H1 (cell line): ENCODE measurements at regions not wholly inside any gene's neighbourhood (a gene's known extent, or its start where the extent isn't known, plus 50 kb on each side); places are given as distances from the start of the nearest gene placed in this dataset.

Experiments
- CTCF ChIA-PET: fragments of 300-600 bp; sonication (Branson Sonifier 250); formaldehyde crosslinking; loops from one replicate; lab custom pipeline; 2021; ENCODE audit not compliant: partially characterized antibody; lab: Charles Lee
- POLR2A ChIA-PET: fragments of 300-600 bp; sonication (Branson Sonifier 250); formaldehyde crosslinking; loops from one replicate; lab custom pipeline; 2021; ENCODE audit warnings: inconsistent platforms; ENCODE audit not compliant: partially characterized antibody; lab: Charles Lee
- DNase-seq, 2 experiments: peaks; one replicate each; pipeline versions ENCODE4 v3.0.0 to v3.0.0-alpha.2; 2010 to 2022; ENCODE audit warnings: low spot score in 2 of 2, low read depth in 1 of 2, mixed read lengths in 1 of 2
- FAIRE-seq: peaks from 2 replicates; lab custom pipeline; 2011; peaks lifted over from hg19 to GRCh38; lab: Jason Lieb, UNC
- H2AFZ ChIP-seq: 2 replicates; pipeline ENCODE4 v1.8.1; 2012; ENCODE audit warnings: low read length, inconsistent platforms
- H2AK5ac ChIP-seq: 2 replicates; pipeline ENCODE4 v1.6.1; 2013; ENCODE audit warnings: low read depth, low read length
- H2BK120ac ChIP-seq: replicated peaks from 2 replicates; pipeline ENCODE3; 2013; ENCODE audit warnings: low read depth, low read length, inconsistent platforms
- H2BK12ac ChIP-seq: 2 replicates; pipeline ENCODE4 v1.6.1; 2013; ENCODE audit warnings: low read depth, low read length
- H2BK15ac ChIP-seq: 2 replicates; pipeline ENCODE4 v1.6.1; 2013; ENCODE audit warnings: low read length
- H2BK20ac ChIP-seq: 2 replicates; pipeline ENCODE4 v1.6.1; 2013; ENCODE audit warnings: low read length
- H2BK5ac ChIP-seq: 2 replicates; pipeline ENCODE4 v1.6.1; 2013; ENCODE audit warnings: low read depth, low read length
- H3K14ac ChIP-seq: 2 replicates; pipeline ENCODE4 v1.6.1; 2013; ENCODE audit warnings: inconsistent platforms; ENCODE audit not compliant: insufficient read length
- H3K18ac ChIP-seq: 2 replicates; pipeline ENCODE4 v1.6.1; 2013; ENCODE audit warnings: low read length; ENCODE audit errors: extremely low read depth
- H3K23ac ChIP-seq: 2 replicates; pipeline ENCODE4 v1.6.1; 2013; ENCODE audit warnings: inconsistent platforms; ENCODE audit not compliant: insufficient read length
- H3K23me2 ChIP-seq: 2 replicates; pipeline ENCODE4 v1.6.1; 2013; ENCODE audit warnings: low read depth, low read length
- H3K27ac ChIP-seq: 2 replicates; pipeline ENCODE4 v1.6.1; 2011; ENCODE audit warnings: low read depth, low read length, inconsistent platforms
- H3K27me3 ChIP-seq, 4 experiments: replicated peaks in 1 of 4; 1 replicate in 1 of 4; 2 replicates in 3 of 4; pipeline versions ENCODE4 v1.6.1 to v1.8.1; 2011 to 2013; ENCODE audit warnings: low read length in 3 of 4, mild to moderate bottlenecking in 3 of 4, inconsistent platforms in 2 of 4, mixed read lengths in 2 of 4, moderate library complexity in 1 of 4; ENCODE audit not compliant: control insufficient read depth in 3 of 4, insufficient read depth in 3 of 4; ENCODE audit errors: extremely low read depth in 1 of 4
- H3K36me3 ChIP-seq, 4 experiments: 2 replicates each; pipeline versions ENCODE4 v1.6.1 to v1.8.1; 2011 to 2013; ENCODE audit warnings: mild to moderate bottlenecking in 4 of 4, low read length in 3 of 4, moderate library complexity in 2 of 4, control low read depth in 1 of 4, inconsistent platforms in 1 of 4; ENCODE audit not compliant: insufficient read depth in 4 of 4, control insufficient read depth in 2 of 4
- H3K4ac ChIP-seq: replicated peaks from 2 replicates; pipeline ENCODE3; 2013; ENCODE audit warnings: low read length, low read depth, mixed read lengths, inconsistent platforms; ENCODE audit not compliant: insufficient read length
- H3K4me1 ChIP-seq, 4 experiments: replicated peaks in 1 of 4; 1 replicate in 1 of 4; 2 replicates in 3 of 4; pipeline versions ENCODE4 v1.6.1 to v1.8.1; 2011 to 2013; ENCODE audit warnings: low read length in 3 of 4, inconsistent platforms in 2 of 4, mixed read lengths in 1 of 4; ENCODE audit not compliant: insufficient read depth in 4 of 4, control insufficient read depth in 3 of 4
- H3K4me2 ChIP-seq, 2 experiments: 2 replicates each; pipeline versions ENCODE4 v1.6.1 to v1.8.1; 2011 to 2013; ENCODE audit warnings: low read depth in 2 of 2, low read length in 2 of 2, control low read depth in 1 of 2, inconsistent platforms in 1 of 2, mild to moderate bottlenecking in 1 of 2; ENCODE audit not compliant: insufficient read depth in 1 of 2
- H3K4me3 ChIP-seq, 4 experiments: fragments of 200-600, 300-600 bp in 1 of 4; sonication (generic), shearing (Covaris generic), sonication (Bioruptor Twin) in 1 of 4; 2 replicates each; pipeline versions ENCODE4 v1.5.1 to v1.8.1; 2011 to 2016; ENCODE audit warnings: low read length in 4 of 4, low read depth in 3 of 4, control low read depth in 2 of 4, inconsistent platforms in 2 of 4, mild to moderate bottlenecking in 2 of 4, mixed read lengths in 1 of 4, moderate library complexity in 1 of 4; ENCODE audit not compliant: insufficient read depth in 2 of 4; ENCODE audit errors: extremely low read depth in 1 of 4
- H3K56ac ChIP-seq: replicated peaks from 2 replicates; pipeline ENCODE3; 2013; ENCODE audit warnings: low read depth, mild to moderate bottlenecking, mixed read lengths, low read length, inconsistent platforms; ENCODE audit not compliant: insufficient read length
- H3K79me1 ChIP-seq: 2 replicates; pipeline ENCODE4 v1.6.1; 2013; ENCODE audit warnings: low read depth, low read length, control low read depth
- H3K79me2 ChIP-seq, 2 experiments: 2 replicates each; pipeline versions ENCODE4 v1.6.1 to v1.8.1; 2012 to 2013; ENCODE audit warnings: low read length in 2 of 2, mild to moderate bottlenecking in 2 of 2, inconsistent platforms in 1 of 2; ENCODE audit not compliant: insufficient read depth in 2 of 2, control insufficient read depth in 1 of 2
- H3K9ac ChIP-seq, 4 experiments: replicated peaks in 1 of 4; 1 replicate in 1 of 4; 2 replicates in 3 of 4; pipeline versions ENCODE4 v1.6.1 to v1.8.1; 2011 to 2013; ENCODE audit warnings: low read depth in 3 of 4, low read length in 3 of 4, control low read depth in 2 of 4, mild to moderate bottlenecking in 2 of 4, moderate library complexity in 2 of 4, inconsistent platforms in 1 of 4; ENCODE audit errors: extremely low read depth in 1 of 4
- H3K9me3 ChIP-seq, 2 experiments: 2 replicates each; pipeline versions ENCODE4 v1.6.1 to v1.8.1; 2012 to 2013; ENCODE audit warnings: mild to moderate bottlenecking in 2 of 2, moderate library complexity in 2 of 2, control low read depth in 1 of 2, inconsistent platforms in 1 of 2, low read depth in 1 of 2, low read length in 1 of 2, mixed read lengths in 1 of 2; ENCODE audit not compliant: insufficient read depth in 2 of 2
- H4K20me1 ChIP-seq, 2 experiments: replicated peaks in 1 of 2; 2 replicates each; pipeline versions ENCODE3 to v1.8.1; 2011 to 2013; ENCODE audit warnings: inconsistent platforms in 2 of 2, low read length in 2 of 2, mild to moderate bottlenecking in 1 of 2; ENCODE audit not compliant: insufficient read depth in 2 of 2, control insufficient read depth in 1 of 2
- H4K5ac ChIP-seq: 2 replicates; pipeline ENCODE4 v1.6.1; 2013; ENCODE audit warnings: low read length, low read depth, mixed read lengths, inconsistent platforms; ENCODE audit not compliant: insufficient read length
- H4K8ac ChIP-seq: 2 replicates; pipeline ENCODE4 v1.8.0; 2013; ENCODE audit warnings: mild to moderate bottlenecking, moderate library complexity, low read length, inconsistent platforms; ENCODE audit not compliant: insufficient read depth; ENCODE audit errors: extremely low read depth
- H4K91ac ChIP-seq: replicated peaks from 2 replicates; pipeline ENCODE3; 2013; ENCODE audit warnings: low read length, mixed read lengths, inconsistent platforms; ENCODE audit not compliant: insufficient read length
- BRCA1 ChIP-seq: IDR thresholded peaks from 2 replicates; pipeline ENCODE4 v1.6.1; 2012; ENCODE audit warnings: low read depth, low read length, improper control_type of control experiment
- CREB1 ChIP-seq: IDR thresholded peaks from 2 replicates; pipeline ENCODE4 v1.6.1; 2012; ENCODE audit warnings: inconsistent platforms
- EP300 ChIP-seq, 2 experiments: IDR thresholded peaks; 1 replicate in 1 of 2; 2 replicates in 1 of 2; pipeline ENCODE4 v1.6.1; 2011 to 2012; ENCODE audit warnings: low read depth in 2 of 2, low read length in 2 of 2, mild to moderate bottlenecking in 2 of 2, borderline replicate concordance in 1 of 2, inconsistent platforms in 1 of 2, moderate library complexity in 1 of 2
- EZH2 ChIP-seq: fragments of 200-600 bp; sonication (generic); IDR thresholded peaks from 2 replicates; pipeline ENCODE4 v1.7.1; 2012; ENCODE audit warnings: low read depth, mild to moderate bottlenecking, moderate library complexity, low read length, inconsistent platforms; ENCODE audit not compliant: severe bottlenecking
- GABPA ChIP-seq: IDR thresholded peaks from 2 replicates; pipeline ENCODE4 v1.6.1; 2011; ENCODE audit warnings: mild to moderate bottlenecking, low read length, moderate library complexity, borderline replicate concordance; ENCODE audit not compliant: insufficient read depth
- HDAC2 ChIP-seq, 2 experiments: fragments of 300-600 bp in 1 of 2; sonication (generic) in 1 of 2; IDR thresholded peaks; 2 replicates each; pipeline ENCODE4 v1.6.1; 2011 to 2012; ENCODE audit warnings: low read depth in 2 of 2, low read length in 2 of 2, mild to moderate bottlenecking in 2 of 2, moderate library complexity in 2 of 2, borderline replicate concordance in 1 of 2, inconsistent platforms in 1 of 2
- KDM5A ChIP-seq: fragments of 200-600 bp; IDR thresholded peaks from 2 replicates; pipeline ENCODE4 v1.7.1; 2012; ENCODE audit warnings: mild to moderate bottlenecking, low read length, inconsistent platforms, mixed read lengths
- POU5F1 ChIP-seq: IDR thresholded peaks from 2 replicates; pipeline ENCODE4 v1.6.1; 2011; ENCODE audit warnings: low read depth, mild to moderate bottlenecking, low read length, moderate library complexity
- RBBP5 ChIP-seq: IDR thresholded peaks from 2 replicates; pipeline ENCODE4 v1.7.1; 2012; ENCODE audit warnings: low read depth, mild to moderate bottlenecking, inconsistent platforms, low read length, moderate library complexity, borderline replicate concordance
- SAP30 ChIP-seq: fragments of 300-600 bp; sonication (generic); IDR thresholded peaks from 2 replicates; pipeline ENCODE4 v1.7.1; 2012; ENCODE audit warnings: low read length, moderate library complexity, mild to moderate bottlenecking, inconsistent platforms; ENCODE audit not compliant: insufficient read depth, insufficient replicate concordance
- SP4 ChIP-seq: IDR thresholded peaks from 2 replicates; pipeline ENCODE4 v1.6.1; 2012; ENCODE audit warnings: low read length, inconsistent platforms
- WGBS, 2 experiments: shearing (Covaris generic) in 1 of 2; methylation state at CpG; one replicate each; pipeline versions ENCODE4 v1.1.6 to v1.1.7; 2013 to 2015; ENCODE audit warnings: low lambda C conversion rate in 2 of 2, mixed read lengths in 2 of 2, inconsistent platforms in 1 of 2, low coverage in 1 of 2, missing lambda C conversion rate in 1 of 2; ENCODE audit not compliant: insufficient replicate concordance in 2 of 2, insufficient coverage in 1 of 2, insufficient read length in 1 of 2; ENCODE audit errors: extremely low coverage in 1 of 2, missing lambda C conversion rate in 1 of 2; 5-methylcytosine and 5-hydroxymethylcytosine counted together

- no peak overlapping the region for H3K18ac ChIP-seq
Observed at GRCh38 chr6:77363702-77364101, 99.6 kb downstream of the HTR1B start.

More at GRCh38 chr6:77363702-77364101, 99.6 kb downstream of the HTR1B start:
- H3K27me3 ChIP-seq: no peaks in the 10 kb centered on the region
- H3K9me3 ChIP-seq: peaks cover 6 to 9% of the 10 kb centered on the region in 2 experiments; a peak in 1 of 4 replicates
- H2BK120ac ChIP-seq: no peak overlapping the region
- 0 out of 4 replicates have a peak, but pooled peaks cover 0 to 3% of the 10 kb centered on the region in 2 experiments for H3K79me2 ChIP-seq
- ChIA-PET CTCF (interaction anchor here (1.4 kb wide), 1 partner anchor 22 kb away, joined by 4 read pairs; no protein-coding TSS in a partner anchor), POLR2A (no interaction called here)
- H3K4me3 ChIP-seq: no peak overlapping the region
- no peak overlapping the region for H3K4me2 ChIP-seq
- no peak for FAIRE-seq
- H3K23me2 ChIP-seq: no peaks in the 10 kb centered on the region
- no peak for TF ChIP-seq POU5F1
- no peak for TF ChIP-seq CREB1
- no peak for TF ChIP-seq EP300 (IDR thresholded peaks at IDR 0.05; ENCODE audit: borderline replicate concordance in 1 of 2, low read depth in 2 of 2, low read length in 2 of 2)
- no peak for TF ChIP-seq RBBP5
- TF ChIP-seq EZH2: no peak
- TF ChIP-seq BRCA1: no peak
- no peak for TF ChIP-seq SP4
- TF ChIP-seq HDAC2 (IDR thresholded peaks at IDR 0.05; ENCODE audit: borderline replicate concordance in 1 of 2, low read depth in 2 of 2, low read length in 2 of 2): no peak
- no peak for TF ChIP-seq KDM5A
- TF ChIP-seq GABPA: no peak
- no peak for TF ChIP-seq SAP30
- H3K79me1 ChIP-seq: no peaks in the 10 kb centered on the region
- no peak for DNase-seq
- H2AK5ac ChIP-seq: no peak overlapping the region
- H4K20me1 ChIP-seq: no peaks in the 10 kb centered on the region
- no peak overlapping the region for H3K14ac ChIP-seq
- H3K27ac ChIP-seq: no peak overlapping the region
- no peak overlapping the region for H2BK20ac ChIP-seq
- H2BK15ac ChIP-seq: no peak overlapping the region
- WGBS, 2 experiments: 96% methylated on average over 1 of the region's 1 CpG; no CpG with 5 or more reads in 1 of the 2 experiments
- H3K36me3 ChIP-seq: peaks cover 0 to 2% (median 0%) of the 10 kb centered on the region in 4 experiments; a peak in 2 of 8 replicates
- no peak overlapping the region for H4K5ac ChIP-seq
- no peak overlapping the region for H3K4ac ChIP-seq
- H3K56ac ChIP-seq: no peak overlapping the region
- no peak overlapping the region for H4K91ac ChIP-seq
- no peak overlapping the region for H4K8ac ChIP-seq
- no peak overlapping the region for H2AFZ ChIP-seq
- H2BK5ac ChIP-seq: no peak overlapping the region
- H3K23ac ChIP-seq: no peak overlapping the region
- no peak overlapping the region for H3K9ac ChIP-seq
- H2BK12ac ChIP-seq: no peak overlapping the region
- no peaks in the 10 kb centered on the region for H3K4me1 ChIP-seq
